ENCODE measurements at regions not wholly inside any gene's neighbourhood (a gene's known extent, or its start where the extent isn't known, plus 50 kb on each side); places are given as distances from the start of the nearest gene placed in this dataset.

DNA sequence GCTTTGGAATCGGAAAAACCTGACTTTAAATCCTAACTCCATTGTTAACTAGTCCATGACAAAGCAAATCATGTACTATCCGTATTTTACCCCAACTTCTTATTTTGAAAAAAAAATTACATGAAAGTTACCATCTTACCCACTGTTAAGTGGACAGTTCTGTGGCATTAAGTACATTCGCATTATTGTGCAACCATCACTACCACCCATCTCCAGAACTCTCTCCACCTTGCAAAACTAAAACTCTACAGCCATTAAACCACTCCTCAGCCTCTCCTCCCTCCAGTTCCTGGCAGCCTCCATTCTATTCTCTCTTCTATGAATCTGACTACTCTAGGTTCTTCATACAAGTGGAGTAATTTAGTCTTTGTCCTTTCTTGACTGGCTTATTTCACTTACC, 176.5 kb downstream of the USP12 start:
- peaks cover 8% of the 10 kb centered on the region for H3K27me3 ChIP-seq (replicated peaks; ENCODE audit: insufficient read depth, low read depth, low read length, poor library complexity)
- intact Hi-C loops (cut with micrococcal nuclease; ENCODE audit: unreplicated experiment), result no loop called here
- ChIA-PET POLR2A (ENCODE audit: low non-redundant PET) (no interaction called here), CTCF (interaction anchor here (0.9 kb wide), 1 partner anchor 958 kb away, joined by 3 read pairs; no protein-coding TSS in a partner anchor)
- H3K4me3 ChIP-seq (ENCODE audit: low read depth, low read length, poor library complexity, severe bottlenecking), result no peak overlapping the region
- no peak overlapping the region for H3K27ac ChIP-seq (ENCODE audit: low read depth, low read length, poor library complexity, severe bottlenecking)
- no peak for DNase-seq (ENCODE audit: low spot score)
- BruUV-seq (replicated peaks), result no TSS peak
- H3K36me3 ChIP-seq (ENCODE audit: insufficient read depth, low read length, poor library complexity, severe bottlenecking), result no peaks in the 10 kb centered on the region
- TF ChIP-seq EZH2 (IDR thresholded peaks at IDR 0.05; ENCODE audit: borderline replicate concordance, low read depth, low read length, poor library complexity, severe bottlenecking), result no peak
- TF ChIP-seq, protein P1, sequence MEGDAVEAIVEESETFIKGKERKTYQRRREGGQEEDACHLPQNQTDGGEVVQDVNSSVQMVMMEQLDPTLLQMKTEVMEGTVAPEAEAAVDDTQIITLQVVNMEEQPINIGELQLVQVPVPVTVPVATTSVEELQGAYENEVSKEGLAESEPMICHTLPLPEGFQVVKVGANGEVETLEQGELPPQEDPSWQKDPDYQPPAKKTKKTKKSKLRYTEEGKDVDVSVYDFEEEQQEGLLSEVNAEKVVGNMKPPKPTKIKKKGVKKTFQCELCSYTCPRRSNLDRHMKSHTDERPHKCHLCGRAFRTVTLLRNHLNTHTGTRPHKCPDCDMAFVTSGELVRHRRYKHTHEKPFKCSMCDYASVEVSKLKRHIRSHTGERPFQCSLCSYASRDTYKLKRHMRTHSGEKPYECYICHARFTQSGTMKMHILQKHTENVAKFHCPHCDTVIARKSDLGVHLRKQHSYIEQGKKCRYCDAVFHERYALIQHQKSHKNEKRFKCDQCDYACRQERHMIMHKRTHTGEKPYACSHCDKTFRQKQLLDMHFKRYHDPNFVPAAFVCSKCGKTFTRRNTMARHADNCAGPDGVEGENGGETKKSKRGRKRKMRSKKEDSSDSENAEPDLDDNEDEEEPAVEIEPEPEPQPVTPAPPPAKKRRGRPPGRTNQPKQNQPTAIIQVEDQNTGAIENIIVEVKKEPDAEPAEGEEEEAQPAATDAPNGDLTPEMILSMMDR (conservative IDR thresholded peaks at IDR 0.05; ENCODE audit: low read depth, low read length), result no peak
- no peaks in the 10 kb centered on the region for H3K4me1 ChIP-seq (ENCODE audit: insufficient read depth, low read length, poor library complexity, severe bottlenecking)
- H3K9me3 ChIP-seq (ENCODE audit: low read depth, low read length, poor library complexity, severe bottlenecking), result no peaks in the 10 kb centered on the region

DNA sequence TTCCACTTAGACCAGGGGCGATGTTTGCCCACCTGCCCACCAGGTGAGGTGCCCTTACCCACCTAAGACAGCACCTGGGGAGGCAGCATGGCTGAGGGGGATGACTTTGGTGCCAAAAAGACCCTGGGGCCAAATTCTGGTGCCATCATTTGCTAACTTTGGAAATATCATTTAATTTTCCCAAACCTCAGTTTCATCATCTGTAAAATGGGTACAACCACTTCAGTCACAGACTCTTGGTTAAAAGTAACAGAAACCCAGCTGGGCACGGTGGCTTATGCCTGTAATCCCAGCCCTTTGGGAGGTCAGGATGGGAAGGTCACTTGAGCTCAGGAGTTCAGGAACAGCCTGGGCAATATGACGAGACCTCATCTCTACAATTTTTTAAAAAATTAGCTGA, 177.8 kb downstream of the USP12 start:
- POLR2A ChIA-PET (ENCODE audit: low non-redundant PET), result no interaction called here
- Histone ChIP-seq H3K9me3 (ENCODE audit: low read depth, low read length, poor library complexity, severe bottlenecking) (no peaks in the 10 kb centered on the region), H3K4me3 (ENCODE audit: low read depth, low read length, poor library complexity, severe bottlenecking) (no peak overlapping the region), H3K27me3 (replicated peaks; ENCODE audit: insufficient read depth, low read depth, low read length, poor library complexity) (peaks cover 8% of the 10 kb centered on the region), H3K4me1 (ENCODE audit: insufficient read depth, low read length, poor library complexity, severe bottlenecking) (no peaks in the 10 kb centered on the region), H3K36me3 (ENCODE audit: insufficient read depth, low read length, poor library complexity, severe bottlenecking) (no peaks in the 10 kb centered on the region), H3K27ac (ENCODE audit: low read depth, low read length, poor library complexity, severe bottlenecking) (no peak overlapping the region)
- no TSS peak for BruUV-seq (replicated peaks)
- intact Hi-C loops (cut with micrococcal nuclease; ENCODE audit: unreplicated experiment), result no loop called here
- TF ChIP-seq, protein P1 (conservative IDR thresholded peaks at IDR 0.05; ENCODE audit: low read depth, low read length), result no peak
- TF ChIP-seq EZH2 (IDR thresholded peaks at IDR 0.05; ENCODE audit: borderline replicate concordance, low read depth, low read length, poor library complexity, severe bottlenecking), result no peak
- no peak for DNase-seq (ENCODE audit: low spot score)
- CTCF ChIA-PET, result no interaction called here

DNA sequence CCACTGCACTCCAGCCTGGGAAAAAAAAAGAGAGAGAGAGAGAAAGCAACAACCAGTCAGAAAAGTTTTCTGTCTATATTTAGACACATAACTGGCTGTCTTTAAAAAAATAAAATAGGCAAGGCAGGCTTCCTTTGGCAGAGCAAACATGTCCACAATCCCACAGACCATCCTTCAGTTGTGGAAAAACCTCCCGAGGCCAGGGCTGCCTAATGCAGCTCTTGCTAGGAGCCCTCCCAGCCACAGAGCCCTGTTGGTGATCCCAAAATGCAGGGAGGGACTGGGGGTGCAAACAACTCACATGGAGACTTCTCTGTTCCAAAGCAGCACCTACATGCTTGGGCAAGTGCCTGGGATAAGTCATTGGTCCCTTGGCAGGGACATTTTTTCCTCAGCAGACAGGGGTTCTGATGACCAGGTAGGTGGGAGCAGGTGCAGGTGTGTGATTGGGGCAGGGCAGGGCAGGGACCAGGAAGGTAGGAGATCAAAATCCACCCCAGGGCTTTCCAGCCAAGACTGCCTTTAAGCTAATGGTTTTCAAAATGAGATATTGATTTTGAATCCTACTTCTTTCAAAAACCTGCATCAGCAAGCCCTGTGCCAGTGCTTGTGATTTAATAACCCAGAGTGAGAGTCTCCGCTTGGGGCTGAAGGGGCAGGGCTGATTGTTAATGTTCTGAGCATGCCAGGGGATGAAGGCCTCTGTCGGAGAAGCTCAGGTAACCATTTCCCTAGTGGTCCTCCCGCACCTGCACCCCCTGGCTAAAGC, 178.5 kb downstream of the USP12 start:
- ChIA-PET POLR2A (ENCODE audit: low non-redundant PET) (no interaction called here), CTCF (no interaction called here)
- H3K4me1 ChIP-seq (ENCODE audit: insufficient read depth, low read length, poor library complexity, severe bottlenecking), result no peaks in the 10 kb centered on the region
- peaks cover 11% of the 10 kb centered on the region for H3K27me3 ChIP-seq (replicated peaks; ENCODE audit: insufficient read depth, low read depth, low read length, poor library complexity)
- no peak for TF ChIP-seq EZH2 (IDR thresholded peaks at IDR 0.05; ENCODE audit: borderline replicate concordance, low read depth, low read length, poor library complexity, severe bottlenecking)
- TF ChIP-seq, protein P1 (conservative IDR thresholded peaks at IDR 0.05; ENCODE audit: low read depth, low read length), result no peak
- DNase-seq (ENCODE audit: low spot score), result no peak
- H3K4me3 ChIP-seq (ENCODE audit: low read depth, low read length, poor library complexity, severe bottlenecking), result no peak overlapping the region
- no peak overlapping the region for H3K27ac ChIP-seq (ENCODE audit: low read depth, low read length, poor library complexity, severe bottlenecking)
- no TSS peak for BruUV-seq (replicated peaks)
- H3K36me3 ChIP-seq (ENCODE audit: insufficient read depth, low read length, poor library complexity, severe bottlenecking), result no peaks in the 10 kb centered on the region
- H3K9me3 ChIP-seq (ENCODE audit: low read depth, low read length, poor library complexity, severe bottlenecking), result no peaks in the 10 kb centered on the region
- intact Hi-C loops (cut with micrococcal nuclease; ENCODE audit: unreplicated experiment), result no loop called here
